SKM-1 (cell line): ENCODE measurements at regions not wholly inside any gene's neighbourhood (a gene's known extent, or its start where the extent isn't known, plus 50 kb on each side); places are given as distances from the start of the nearest gene placed in this dataset.
"Not testable (repeated sequence)": the region's sequence is repeated elsewhere in the genome, so short reads cannot be mapped to it uniquely, and the experiment has no call there.

Experiments
- DNase-seq: peaks from one replicate; lab custom pipeline; 2025; ENCODE audit not compliant: unreplicated experiment; lab: John Stamatoyannopoulos, UW

DNA sequence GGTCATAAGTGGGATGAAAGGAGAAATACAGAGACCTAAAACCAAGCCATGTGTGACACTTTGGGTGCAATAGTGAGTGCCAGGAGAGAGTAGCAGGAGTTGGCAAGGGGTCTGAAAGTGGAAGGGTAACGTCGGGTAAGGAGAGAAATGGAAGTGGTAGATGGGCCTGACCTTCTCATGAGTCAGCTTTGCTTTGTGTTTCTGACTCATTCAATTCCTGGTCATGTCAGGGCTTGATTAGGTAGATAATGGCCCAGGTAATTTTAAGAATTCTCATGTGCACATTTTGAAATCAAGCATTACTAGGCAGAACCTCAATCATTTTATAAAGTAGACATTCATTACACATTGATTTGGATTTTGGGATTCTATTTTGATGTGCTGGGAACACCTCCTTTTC, 262.5 kb downstream of the SOX2 start:
- no peak for DNase-seq

DNA sequence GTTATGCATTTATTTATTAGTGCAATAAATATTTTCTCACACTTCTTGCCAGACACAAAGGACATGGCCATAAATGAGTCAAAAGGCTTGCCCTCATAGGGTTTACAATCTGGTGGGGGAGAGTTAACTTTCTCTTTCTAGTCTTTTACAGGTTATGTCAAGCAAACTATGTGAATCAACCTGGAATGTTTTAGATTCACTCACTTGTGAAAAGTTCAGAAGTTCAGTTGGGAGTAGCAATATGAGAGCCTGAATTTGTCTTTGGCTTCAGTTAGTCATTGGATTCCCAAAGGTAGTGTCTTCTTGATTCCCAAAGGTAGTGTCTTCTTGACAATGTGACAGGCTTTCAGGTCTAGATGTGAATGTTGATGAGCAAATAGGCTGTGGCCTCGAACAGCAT, 264.8 kb downstream of the SOX2 start:
- no peak for DNase-seq

DNA sequence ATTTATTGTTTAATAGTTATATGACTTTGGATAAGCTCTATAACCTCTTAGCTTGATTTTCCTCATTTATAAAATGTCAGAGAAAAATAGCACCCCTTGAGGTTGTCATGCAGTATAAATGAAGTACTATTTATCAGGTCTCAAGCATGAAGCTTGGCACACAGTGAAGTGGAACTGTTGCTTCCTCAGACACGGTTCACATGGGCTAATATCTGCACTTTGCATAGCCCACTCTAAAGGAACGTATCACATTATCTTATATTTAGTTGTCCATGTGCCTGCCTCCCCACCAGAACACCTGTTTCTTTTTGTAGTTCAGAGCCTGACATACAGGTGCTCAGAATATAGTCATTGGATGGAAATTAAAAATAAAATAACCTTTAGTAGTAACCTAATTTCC, 273.7 kb downstream of the SOX2 start:
- DNase-seq, result no peak

DNA sequence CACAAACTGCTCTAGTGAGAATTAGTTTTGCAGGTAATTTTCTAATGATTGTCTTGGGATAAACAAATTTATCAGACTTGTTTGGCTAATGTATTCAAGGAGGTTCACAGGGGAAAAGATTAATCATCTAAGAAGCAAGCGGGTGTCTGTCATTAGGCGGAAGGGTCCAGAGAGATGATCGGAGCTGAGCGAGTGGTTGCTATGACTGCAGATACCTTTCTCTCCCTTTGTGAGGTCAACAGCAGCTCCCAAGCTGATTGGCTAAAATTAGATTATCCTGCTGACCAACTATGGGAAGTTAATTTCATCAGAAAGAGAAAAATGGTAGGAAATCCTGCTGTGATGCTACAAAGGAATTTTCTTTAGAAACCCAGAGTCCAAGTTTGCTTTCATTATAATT, 276.0 kb downstream of the SOX2 start:
- no peak for DNase-seq

DNA sequence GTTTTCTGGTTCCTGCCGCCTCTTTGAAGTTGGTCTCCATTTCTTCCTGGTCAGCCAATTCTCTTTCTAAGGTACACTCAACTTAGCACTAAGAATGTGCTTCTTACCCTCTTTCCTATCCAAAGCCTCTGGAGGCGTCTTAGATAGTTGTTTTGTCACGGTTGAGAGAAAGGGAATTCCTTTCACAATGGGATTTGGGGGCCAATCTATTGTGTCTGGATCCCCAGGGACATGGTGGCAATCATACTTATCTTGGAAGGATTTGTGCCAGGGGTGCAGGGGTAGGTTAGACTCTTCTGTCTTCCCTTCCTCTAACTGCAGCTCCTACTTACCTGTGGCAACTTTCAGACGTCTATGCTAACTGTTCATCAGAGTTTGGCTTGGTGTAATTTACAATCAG, 287.1 kb downstream of the SOX2 start:
- DNase-seq, result no peak

GRCh38 chr3:181999314-181999713, 287.6 kb downstream of the SOX2 start:
- DNase-seq, result no peak

DNA sequence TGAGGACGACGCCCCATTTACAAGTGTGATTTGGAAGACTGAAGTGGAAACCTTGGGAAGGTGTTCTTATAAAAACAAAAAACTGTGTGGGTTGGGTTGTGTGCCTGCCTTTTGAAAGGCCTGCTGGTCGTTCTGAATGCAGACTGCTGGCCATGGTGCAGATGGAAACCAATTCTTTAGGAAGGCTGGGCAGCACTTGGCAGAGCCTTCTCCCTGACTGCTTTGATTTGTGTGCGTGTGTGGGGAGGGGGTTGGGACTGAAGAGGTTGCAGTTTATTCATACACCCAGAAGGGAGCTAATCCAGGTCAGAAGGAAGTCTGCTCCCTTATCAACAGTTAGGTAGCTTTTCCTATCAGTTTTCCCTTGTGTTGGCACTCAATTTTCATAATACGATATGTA, 288.7 kb downstream of the SOX2 start:
- DNase-seq, result no peak

DNA sequence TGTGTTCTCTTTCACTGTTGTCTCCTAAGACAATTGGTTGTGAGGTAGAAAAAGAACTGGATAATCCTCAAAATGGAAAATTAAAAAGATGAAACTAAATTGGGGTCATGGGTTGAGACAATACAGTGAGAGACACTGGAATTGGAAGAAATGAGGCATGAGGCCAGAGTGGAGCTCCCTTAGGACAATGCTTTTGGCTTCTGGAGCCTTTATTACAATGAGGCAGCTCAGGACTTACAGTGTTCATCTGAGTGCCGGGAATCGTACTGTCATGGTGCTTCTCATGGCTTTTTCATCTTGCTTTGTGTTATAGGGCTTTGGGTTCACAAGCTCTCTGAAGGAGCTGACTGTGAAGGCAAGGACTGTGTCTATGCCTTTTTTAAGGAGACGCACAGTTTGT, 293.5 kb downstream of the SOX2 start:
- DNase-seq, result no peak

- no peak for DNase-seq
These were observed 294.0 kb downstream of the SOX2 start for GRCh38 chr3:182005701-182006100.

- DNase-seq, result no peak
These were observed 294.7 kb downstream of the SOX2 start for GRCh38 chr3:182006431-182006830.

DNA sequence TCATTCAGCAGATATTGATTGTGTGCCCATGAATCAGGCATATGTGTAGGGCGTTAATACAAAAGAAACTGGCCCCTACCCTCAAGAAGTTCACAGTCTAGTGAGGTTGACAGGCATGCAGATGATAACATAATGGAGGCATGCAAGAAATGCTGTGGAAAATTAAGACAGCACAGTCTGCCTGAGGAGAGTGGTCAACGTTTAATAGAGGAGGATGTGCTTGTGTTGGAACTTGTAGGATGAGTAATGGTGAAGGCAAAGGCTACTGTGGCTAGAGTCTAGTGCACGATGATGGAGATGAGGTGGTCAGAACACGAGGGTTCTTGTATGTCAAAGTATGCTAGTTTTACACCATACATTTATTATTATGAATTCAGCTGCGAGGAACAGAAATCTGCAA, 295.7 kb downstream of the SOX2 start:
- DNase-seq, result no peak

GRCh38 chr3:182018361-182018760, 306.6 kb downstream of the SOX2 start:
- no peak for DNase-seq

GRCh38 chr3:182019926-182020325, 308.2 kb downstream of the SOX2 start:
- no peak for DNase-seq

DNA sequence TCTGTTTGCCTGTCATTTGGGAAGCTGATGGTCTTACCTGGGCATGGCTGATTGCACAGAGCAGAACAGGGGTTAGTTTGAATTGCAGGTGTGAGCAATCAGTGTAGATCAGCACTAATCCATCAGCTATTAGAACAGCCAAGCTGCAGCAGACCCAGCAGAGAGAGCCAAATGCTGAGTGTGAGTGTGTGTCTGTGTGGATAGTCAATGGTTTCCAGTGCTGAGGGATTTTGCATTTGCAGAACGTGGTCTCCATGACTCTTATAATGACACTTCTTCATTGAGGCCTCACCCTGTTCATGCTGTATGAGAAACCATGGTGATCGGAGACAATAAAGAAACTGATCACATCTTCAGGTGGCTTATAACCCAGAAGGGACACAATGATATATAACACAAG, 312.1 kb downstream of the SOX2 start:
- DNase-seq, result no peak

DNA sequence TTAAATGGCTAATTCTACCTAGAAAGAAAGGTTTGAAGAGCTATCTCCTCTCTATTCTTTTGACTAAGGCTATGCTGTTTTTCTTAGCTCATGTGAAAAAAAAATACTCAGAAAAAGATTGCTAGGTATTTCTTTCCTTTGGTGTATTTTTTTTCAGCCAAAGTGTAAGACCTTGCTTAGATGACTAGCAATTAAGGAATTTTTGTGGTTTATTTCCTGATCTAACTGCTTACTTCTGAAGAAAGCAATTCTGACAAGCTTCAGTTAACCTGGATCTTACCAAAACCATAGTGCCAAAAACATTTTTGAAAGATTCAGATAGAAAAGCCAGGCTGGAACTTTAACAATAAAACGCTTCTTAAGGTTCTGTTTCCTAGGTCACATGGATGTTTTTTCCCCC, 315.6 kb downstream of the SOX2 start:
- DNase-seq, result no peak

DNA sequence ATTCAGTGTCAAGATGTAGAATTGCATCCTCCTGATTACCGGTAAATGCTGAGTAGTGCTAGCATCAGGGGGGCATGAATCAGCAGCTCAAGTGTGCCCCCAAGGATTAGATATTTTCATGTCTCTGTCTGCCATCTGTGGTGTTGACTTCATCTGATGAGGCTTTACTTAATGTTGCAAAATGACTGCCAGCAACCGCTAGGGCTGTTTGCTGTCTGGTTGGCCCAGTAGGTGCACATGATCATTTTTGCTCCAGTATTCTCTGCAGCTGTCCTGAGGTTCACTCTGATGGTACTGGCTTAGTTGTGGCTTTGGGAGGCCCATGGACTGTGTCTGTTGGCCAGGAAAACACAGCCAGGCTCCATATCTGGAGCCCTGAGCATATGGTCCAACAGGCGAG, 316.4 kb downstream of the SOX2 start:
- no peak for DNase-seq

- DNase-seq, result not testable (repeated sequence)
These were observed 322.5 kb downstream of the SOX2 start for GRCh38 chr3:182034231-182034630.

- no peak for DNase-seq
These were observed 323.6 kb downstream of the SOX2 start for GRCh38 chr3:182035324-182035723.

- no peak for DNase-seq
These were observed 324.7 kb downstream of the SOX2 start for GRCh38 chr3:182036382-182036781.

GRCh38 chr3:182041668-182042291, 330.1 kb downstream of the SOX2 start:
- no peak for DNase-seq

DNA sequence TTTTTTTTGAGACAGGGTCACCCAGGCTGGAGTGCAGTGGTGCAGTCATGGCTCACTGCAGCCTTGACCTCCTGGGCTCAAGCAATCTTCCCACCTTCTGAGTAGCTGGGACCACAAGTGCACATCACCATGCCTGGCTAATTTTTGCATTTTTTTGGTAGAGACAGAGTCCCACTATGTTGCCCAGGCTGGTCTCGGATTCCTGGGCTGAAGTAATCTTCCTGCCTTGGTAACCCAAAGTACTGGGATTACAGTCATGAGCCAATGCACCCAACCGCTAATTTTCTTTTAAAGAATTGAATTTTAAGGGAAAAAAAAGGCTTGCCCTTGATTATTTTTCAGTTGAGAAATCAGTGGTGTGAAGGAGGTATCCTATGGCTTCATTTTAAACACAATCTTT, 334.0 kb downstream of the SOX2 start:
- DNase-seq, result no peak

DNA sequence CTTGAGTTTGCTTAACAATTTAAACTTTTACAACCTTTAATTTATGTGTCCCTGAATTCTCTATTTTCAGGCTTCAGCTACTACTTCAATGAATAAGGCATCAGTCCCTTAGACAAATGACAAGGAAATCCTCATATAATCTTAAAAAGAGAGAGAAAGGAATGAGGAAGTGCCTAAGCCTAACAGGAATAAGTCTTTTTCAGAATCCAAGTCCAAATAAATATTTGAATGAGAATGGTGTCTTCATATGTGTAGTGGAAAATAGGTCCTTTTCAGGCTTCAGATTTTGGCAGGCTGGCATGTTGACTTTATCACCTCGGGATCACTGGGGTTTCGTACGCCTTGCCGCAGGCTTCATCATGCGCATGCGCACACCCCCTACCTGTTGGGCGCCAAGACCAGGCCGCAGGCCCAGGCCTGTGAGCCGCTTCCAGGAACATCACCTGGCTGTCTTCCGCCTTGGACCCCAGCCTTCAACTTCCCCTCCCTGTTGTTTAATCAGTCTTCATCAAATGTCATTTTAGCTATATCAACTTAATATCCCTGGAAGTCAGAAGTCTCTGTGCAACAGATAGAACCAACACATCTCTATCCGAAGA, 334.5 kb downstream of the SOX2 start:
- DNase-seq, result no peak

- DNase-seq, result no peak
These were observed 339.2 kb downstream of the SOX2 start for GRCh38 chr3:182050932-182051331.
